Left ventricle myocardium inferior (tissue), 1 donor: ENCODE measurements at regions not wholly inside any gene's neighbourhood (a gene's known extent, or its start where the extent isn't known, plus 50 kb on each side); places are given as distances from the start of the nearest gene placed in this dataset.

ENCODE experiments used
- DNase-seq: peaks from one replicate; pipeline ENCODE4 v3.0.0-alpha.2; 2020
- H3K27ac ChIP-seq: fragments of 200-600 bp; replicated peaks from 2 replicates; pipeline ENCODE4 v1.8.0; 2021
- H3K27me3 ChIP-seq: fragments of 200-600 bp; 2 replicates; pipeline ENCODE4 v1.8.0; 2021; ENCODE audit warnings: low read depth
- H3K36me3 ChIP-seq: fragments of 200-600 bp; 2 replicates; pipeline ENCODE4 v1.8.0; 2021
- H3K4me1 ChIP-seq: fragments of 200-600 bp; 2 replicates; pipeline ENCODE4 v1.8.0; 2021
- H3K4me3 ChIP-seq: fragments of 200-600 bp; 2 replicates; pipeline ENCODE4 v1.8.0; 2021; ENCODE audit warnings: mild to moderate bottlenecking, moderate library complexity
- H3K9me3 ChIP-seq: fragments of 200-600 bp; replicated peaks from 2 replicates; pipeline ENCODE4 v1.8.0; 2021
- CTCF ChIP-seq: fragments of 200-600 bp; IDR thresholded peaks from 2 replicates; pipeline ENCODE4 v1.8.0; 2021; ENCODE audit warnings: antibody characterized with exemption, mild to moderate bottlenecking, borderline replicate concordance
- intact Hi-C: fragments of 100-400 bp; cut with micrococcal nuclease; formaldehyde crosslinking; loops from one replicate; pipeline ENCODE4 v1.11.0; 2022
- donor health status: DM: no; HTN: yes; CAD: no; lungs with severe emphysema.

- no peaks in the 10 kb centered on the region for H3K4me1 ChIP-seq
- H3K36me3 ChIP-seq: no peaks in the 10 kb centered on the region
- no peak for TF ChIP-seq CTCF
- intact Hi-C loops: no loop called here
- H3K9me3 ChIP-seq: peaks cover 11% of the 10 kb centered on the region
- no peak overlapping the region for H3K27ac ChIP-seq
- H3K4me3 ChIP-seq: no peak overlapping the region
- DNase-seq: no peak
- peaks cover 37% of the 10 kb centered on the region for H3K27me3 ChIP-seq
Observed at GRCh38 chr12:131330106-131330815, 376.6 kb downstream of the ADGRD1 start.

DNA sequence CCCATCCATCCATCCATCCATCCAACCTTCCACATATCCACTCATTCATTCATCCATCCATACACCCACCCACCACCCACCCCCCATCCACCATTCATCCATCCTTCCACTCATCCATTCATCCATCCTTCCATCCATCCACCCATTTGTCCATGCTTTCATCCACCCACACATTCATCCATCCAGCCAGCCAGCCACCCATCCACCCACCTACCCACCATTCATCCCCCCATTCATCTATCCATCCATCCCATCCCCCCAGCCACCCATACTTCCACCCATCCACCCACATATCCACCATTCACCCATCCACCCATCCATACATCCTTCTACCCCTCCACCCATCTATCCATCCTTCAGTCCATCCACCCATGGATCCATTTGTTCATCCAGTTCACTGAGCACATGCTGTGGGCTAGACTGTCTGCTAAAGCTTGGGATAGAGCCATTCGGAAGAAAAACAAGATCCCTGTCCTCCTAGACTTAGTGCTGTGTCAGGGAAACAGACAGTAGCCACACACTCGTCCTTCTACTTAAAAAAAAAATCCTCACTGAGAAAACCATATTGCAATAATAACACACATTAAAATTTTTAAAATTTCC is 377.5 kb downstream of the ADGRD1 start:
- H3K4me1 ChIP-seq: no peaks in the 10 kb centered on the region
- no peak for TF ChIP-seq CTCF
- intact Hi-C loops: no loop called here
- peaks cover 20% of the 10 kb centered on the region for H3K9me3 ChIP-seq
- H3K27me3 ChIP-seq: peaks cover 27% of the 10 kb centered on the region
- H3K4me3 ChIP-seq: no peak overlapping the region
- DNase-seq: no peak
- H3K27ac ChIP-seq: no peak overlapping the region
- no peaks in the 10 kb centered on the region for H3K36me3 ChIP-seq

GRCh38 chr12:131332224-131332623 is 378.5 kb downstream of the ADGRD1 start:
- no peak for TF ChIP-seq CTCF
- H3K4me3 ChIP-seq: no peak overlapping the region
- no peak overlapping the region for H3K27ac ChIP-seq
- intact Hi-C loops: no loop called here
- DNase-seq: no peak
- H3K36me3 ChIP-seq: no peaks in the 10 kb centered on the region
- peaks cover 20% of the 10 kb centered on the region for H3K27me3 ChIP-seq
- H3K9me3 ChIP-seq: peaks cover 20% of the 10 kb centered on the region
- H3K4me1 ChIP-seq: no peaks in the 10 kb centered on the region

DNA sequence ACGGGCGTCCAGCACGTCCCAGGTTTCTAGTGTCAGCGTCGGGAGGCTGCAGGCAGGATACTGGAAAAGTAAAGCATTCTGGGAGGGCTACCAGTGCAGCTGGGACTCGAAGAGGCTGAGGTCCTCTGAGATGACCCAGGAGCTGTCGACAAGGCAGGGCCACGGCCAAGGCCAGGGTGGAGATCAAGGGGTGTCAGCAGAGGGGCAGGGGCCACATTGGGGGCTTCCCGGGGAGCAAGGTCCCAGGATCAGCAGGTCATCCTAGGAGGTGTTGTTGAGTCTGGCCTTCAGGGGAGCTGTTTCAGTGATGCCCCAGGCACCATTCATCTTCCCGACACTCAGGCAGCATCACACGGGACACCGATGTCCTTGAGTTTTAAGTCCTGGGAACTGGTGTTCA is 377.8 kb upstream of the SFSWAP start:
- Histone ChIP-seq H3K36me3 (no peaks in the 10 kb centered on the region), H3K4me3 (no peak overlapping the region), H3K27ac (no peak overlapping the region), H3K9me3 (peaks cover 20% of the 10 kb centered on the region), H3K27me3 (peaks cover 11% of the 10 kb centered on the region), H3K4me1 (no peaks in the 10 kb centered on the region)
- TF ChIP-seq CTCF: no peak
- intact Hi-C loops: no loop called here
- DNase-seq: no peak

- DNase-seq: no peak
- intact Hi-C loops: no loop called here
- H3K36me3 ChIP-seq: no peaks in the 10 kb centered on the region
- no peak overlapping the region for H3K4me3 ChIP-seq
- peaks cover 11% of the 10 kb centered on the region for H3K27me3 ChIP-seq
- peaks cover 20% of the 10 kb centered on the region for H3K9me3 ChIP-seq
- no peak for TF ChIP-seq CTCF
- H3K27ac ChIP-seq: no peak overlapping the region
- H3K4me1 ChIP-seq: no peaks in the 10 kb centered on the region
Observed at GRCh38 chr12:131333621-131334440, 377.1 kb upstream of the SFSWAP start.
